ENCODE measurements at regions not wholly inside any gene's neighbourhood (a gene's known extent, or its start where the extent isn't known, plus 50 kb on each side); places are given as distances from the start of the nearest gene placed in this dataset.

- Histone ChIP-seq H2AFZ (replicated peaks; ENCODE audit: low read length, poor library complexity) (no peak overlapping the region), H4K20me1 (ENCODE audit: insufficient read depth, low read length) (no peaks in the 10 kb centered on the region), H2AK5ac (ENCODE audit: low read depth, low read length) (no peak overlapping the region), H3K27me3 (ENCODE audit: control insufficient read depth, insufficient read depth, low read length) (no peaks in the 10 kb centered on the region), H2BK5ac (ENCODE audit: low read depth, low read length, poor library complexity, severe bottlenecking) (no peak overlapping the region), H3K9me1 (ENCODE audit: insufficient read depth, low read length) (no peaks in the 10 kb centered on the region), H3K4ac (ENCODE audit: low read depth, low read length) (no peak overlapping the region), H3K56ac (ENCODE audit: extremely low read depth, insufficient read depth, low read length) (no peak overlapping the region), H3K36me3 (ENCODE audit: control insufficient read depth, insufficient read depth, low read length) (no peaks in the 10 kb centered on the region), H3K14ac (replicated peaks; ENCODE audit: low read depth, low read length) (no peak overlapping the region), H3K79me1 (ENCODE audit: low read depth in 1 of 2, low read length in 2 of 2) (no peaks in the 10 kb centered on the region), H3K23ac (ENCODE audit: low read depth, low read length) (no peak overlapping the region), H3K4me1 (ENCODE audit: control insufficient read depth, insufficient read depth, low read length) (no peaks in the 10 kb centered on the region), H4K91ac (ENCODE audit: insufficient read depth, low read depth, low read length) (no peak overlapping the region), H4K8ac (ENCODE audit: low read depth in 2 of 2, low read length in 2 of 2) (no peak overlapping the region), H2AK9ac (replicated peaks; ENCODE audit: low read depth, low read length, poor library complexity) (no peak overlapping the region), H2BK120ac (ENCODE audit: low read depth, low read length) (no peak overlapping the region), H3K18ac (ENCODE audit: low read depth, low read length) (no peak overlapping the region), H3K27ac (ENCODE audit: insufficient read depth, low read length) (no peak overlapping the region), H3K9me3 (ENCODE audit: control insufficient read depth, insufficient read depth, low read length) (peaks cover 35% of the 10 kb centered on the region), H2BK15ac (ENCODE audit: low read depth, low read length) (no peak overlapping the region), H3K4me3 (ENCODE audit: insufficient read depth, low read depth, low read length) (no peak overlapping the region), H2BK20ac (ENCODE audit: low read depth, low read length) (no peak overlapping the region), H4K5ac (ENCODE audit: low read depth, low read length) (no peak overlapping the region), H3K4me2 (ENCODE audit: low read depth, low read length) (no peak overlapping the region), H3K9ac (ENCODE audit: low read depth, low read length) (no peak overlapping the region)
- no peak for ATAC-seq (ENCODE audit: low read depth)
- dilution Hi-C loops (cut with HindIII; ENCODE audit: low sequenced_read_pairs, unreplicated experiment): no loop called here
- TF ChIP-seq BHLHE40 (IDR thresholded peaks at IDR 0.05; ENCODE audit: low read depth, low read length) (no peak), RCOR1 (IDR thresholded peaks at IDR 0.05; ENCODE audit: insufficient replicate concordance, low read length) (no peak), SMC3 (IDR thresholded peaks at IDR 0.05; ENCODE audit: low read depth, low read length) (no peak), MXI1 (IDR thresholded peaks at IDR 0.05; ENCODE audit: borderline replicate concordance, low read depth, low read length) (no peak), MAFK (IDR thresholded peaks at IDR 0.05; ENCODE audit: low read depth, low read length) (no peak), CHD1 (IDR thresholded peaks at IDR 0.05; ENCODE audit: low read depth, low read length) (no peak), MAZ (IDR thresholded peaks at IDR 0.05; ENCODE audit: borderline replicate concordance, low read depth, low read length) (no peak), RAD21 (IDR thresholded peaks at IDR 0.05; ENCODE audit: low read length) (no peak), ELK1 (IDR thresholded peaks at IDR 0.05; ENCODE audit: borderline replicate concordance, low read depth, low read length) (no peak), POLR2A (IDR thresholded peaks at IDR 0.05; ENCODE audit: low read depth, low read length) (no peak), USF2 (IDR thresholded peaks at IDR 0.05; ENCODE audit: low read depth, low read length) (no peak)
- intact Hi-C loops (cut with micrococcal nuclease): no loop called here
- BruUV-seq (replicated peaks): no TSS peak
- in situ Hi-C loops (cut with MboI; ENCODE audit: low sequenced_read_pairs): no loop called here
- ChIA-PET POLR2A (ENCODE audit: unreplicated experiment) (no interaction called here), CTCF (no interaction called here)
- DNase-seq: no peak
- no CpG with 5 or more reads among the region's 15 CpGs for WGBS, 2 experiments (ENCODE audit: extremely low coverage in 2 of 2, insufficient read length in 1 of 2)
Observed at GRCh38 chr19:30320466-30320865, 51.7 kb upstream of the ZNF536 start.

Data from IMR-90 (cell line).